NCI-H2107 (cell line): ENCODE measurements at regions not wholly inside any gene's neighbourhood (a gene's known extent, or its start where the extent isn't known, plus 50 kb on each side); places are given as distances from the start of the nearest gene placed in this dataset.

ENCODE experiments used
- DNase-seq: peaks from one replicate; lab custom pipeline; 2025; lab: John Stamatoyannopoulos, UW

GRCh38 chr16:86297391-86297790, 212.9 kb upstream of the FOXF1 start:
- DNase-seq: no peak

DNA sequence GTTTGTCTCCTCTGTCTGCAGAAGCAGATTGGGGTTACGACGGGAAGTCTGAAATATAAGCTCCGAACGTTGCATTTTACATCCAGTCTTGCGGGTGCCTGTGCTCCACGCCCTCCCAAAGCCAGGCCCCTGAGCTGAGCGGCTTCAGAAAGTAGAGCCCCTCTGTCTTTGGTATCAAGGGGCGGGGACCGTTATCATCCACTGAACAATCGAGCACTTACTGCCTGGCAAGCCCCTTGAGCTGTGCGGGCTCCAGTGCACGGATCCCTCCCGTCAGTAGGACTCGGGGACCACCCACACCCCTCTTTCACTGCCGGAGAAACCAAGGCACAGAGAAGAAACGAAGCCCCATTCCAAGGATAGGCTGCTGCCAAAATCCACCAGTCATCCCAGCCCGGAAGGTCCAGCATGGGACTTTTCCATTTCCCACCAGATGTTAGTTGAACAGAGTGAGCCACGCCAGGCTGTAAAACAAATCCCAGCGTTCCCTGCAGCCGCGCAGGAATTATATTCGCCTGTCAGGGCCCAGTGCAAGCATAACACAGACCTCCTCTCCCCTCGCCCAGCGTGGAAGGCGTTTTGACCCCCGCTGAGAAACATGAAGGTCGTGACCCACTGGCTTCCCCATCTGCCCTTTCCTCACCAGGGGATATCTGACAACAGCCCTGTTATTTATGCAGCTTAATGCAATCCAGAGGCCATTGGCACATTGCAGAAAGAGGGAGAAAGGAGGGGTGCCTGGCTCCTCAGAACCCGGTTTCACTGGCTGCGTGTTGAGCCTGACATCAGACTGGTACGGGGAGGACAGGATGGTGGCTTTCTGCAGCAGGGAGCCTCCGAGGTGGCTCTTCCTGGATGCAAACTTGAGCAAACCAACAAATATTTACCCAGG, 212.2 kb upstream of the FOXF1 start:
- DNase-seq: no peak

DNA sequence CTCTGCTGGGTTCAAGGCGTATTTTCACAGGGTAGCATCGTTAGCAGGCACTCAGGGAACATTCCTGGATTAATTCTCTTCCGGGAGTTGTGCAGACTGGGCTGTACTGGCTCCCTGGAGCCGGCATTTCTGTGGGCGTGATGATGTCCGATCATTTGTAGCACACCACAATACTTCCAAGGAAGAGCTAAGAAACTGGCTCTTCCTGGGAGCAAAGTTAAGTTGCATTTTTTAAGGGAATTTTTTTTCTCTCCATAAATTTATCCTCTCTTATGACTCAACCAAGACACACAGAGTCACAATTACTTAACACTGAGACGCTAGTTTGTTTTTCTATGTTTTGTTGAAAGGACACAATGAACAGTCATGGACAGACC, 211.6 kb upstream of the FOXF1 start:
- DNase-seq: no peak

DNA sequence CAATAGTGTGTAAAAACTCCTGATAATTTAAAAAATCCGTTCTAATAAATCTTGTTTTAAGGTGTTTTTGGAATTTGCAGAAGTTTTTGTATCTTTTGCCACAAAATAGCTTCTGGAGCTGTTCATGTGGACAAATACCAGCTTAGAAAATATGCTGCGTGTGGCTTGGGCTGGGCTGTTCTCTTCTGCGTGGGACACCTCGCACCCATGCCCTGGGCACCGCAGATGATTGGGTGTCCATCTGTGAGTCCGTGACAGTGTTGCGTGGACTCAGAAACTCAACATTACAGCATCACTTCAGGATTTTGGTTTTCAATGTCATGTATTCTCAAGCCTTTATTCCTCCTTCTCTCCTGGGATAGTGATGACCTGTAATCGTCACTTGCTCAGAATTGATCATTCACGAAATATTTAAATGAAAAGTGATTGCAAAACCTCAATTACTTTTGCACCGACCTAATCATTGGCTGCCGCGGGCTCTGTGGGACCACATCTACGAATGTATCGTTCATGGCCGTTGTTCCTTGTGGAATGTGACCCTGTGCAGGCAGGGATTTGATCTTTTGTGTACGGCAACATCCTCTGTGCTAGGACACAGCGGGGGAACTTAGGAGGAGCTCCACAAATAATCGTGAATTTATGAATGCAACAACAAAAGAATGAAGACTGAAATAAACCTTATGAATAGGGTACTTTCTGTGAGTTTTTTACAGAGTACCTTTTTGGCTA, 210.3 kb upstream of the FOXF1 start:
- DNase-seq: no peak

DNA sequence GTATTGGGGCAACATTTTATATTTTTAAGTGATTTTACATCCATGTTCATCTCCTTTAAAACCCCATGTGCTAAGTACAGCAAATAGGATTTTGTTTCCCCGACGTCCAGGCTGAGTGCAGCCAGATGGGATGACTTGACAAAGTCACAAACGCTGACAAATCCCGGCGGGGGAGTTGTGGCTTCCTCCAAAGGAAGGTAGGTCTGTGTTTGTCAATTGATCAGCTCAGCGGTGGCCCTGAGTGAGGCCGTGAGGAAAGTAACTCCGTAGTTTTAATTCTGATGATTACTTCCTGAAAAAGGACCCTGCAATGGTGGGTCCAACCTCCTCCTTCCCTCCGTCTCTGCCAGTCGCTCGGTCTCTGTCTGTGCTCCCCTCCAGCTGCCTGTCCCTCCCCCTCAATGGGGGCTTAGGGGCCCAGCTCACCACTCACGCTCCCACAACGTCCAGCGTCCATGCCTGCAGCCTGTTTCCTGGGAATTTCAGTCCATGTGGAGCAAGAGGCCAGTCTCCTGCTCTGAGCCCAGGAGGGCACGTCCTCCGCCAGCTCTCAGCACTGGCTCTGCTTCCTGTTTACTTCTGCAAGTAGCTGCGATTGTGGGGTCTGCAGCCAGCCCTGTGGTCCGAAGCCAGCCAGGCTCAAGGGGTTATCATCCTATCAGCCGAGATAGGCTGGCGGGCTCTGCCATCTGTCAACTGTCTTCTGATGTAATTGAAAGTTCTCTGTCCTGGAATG, 209.4 kb upstream of the FOXF1 start:
- no peak for DNase-seq

DNA sequence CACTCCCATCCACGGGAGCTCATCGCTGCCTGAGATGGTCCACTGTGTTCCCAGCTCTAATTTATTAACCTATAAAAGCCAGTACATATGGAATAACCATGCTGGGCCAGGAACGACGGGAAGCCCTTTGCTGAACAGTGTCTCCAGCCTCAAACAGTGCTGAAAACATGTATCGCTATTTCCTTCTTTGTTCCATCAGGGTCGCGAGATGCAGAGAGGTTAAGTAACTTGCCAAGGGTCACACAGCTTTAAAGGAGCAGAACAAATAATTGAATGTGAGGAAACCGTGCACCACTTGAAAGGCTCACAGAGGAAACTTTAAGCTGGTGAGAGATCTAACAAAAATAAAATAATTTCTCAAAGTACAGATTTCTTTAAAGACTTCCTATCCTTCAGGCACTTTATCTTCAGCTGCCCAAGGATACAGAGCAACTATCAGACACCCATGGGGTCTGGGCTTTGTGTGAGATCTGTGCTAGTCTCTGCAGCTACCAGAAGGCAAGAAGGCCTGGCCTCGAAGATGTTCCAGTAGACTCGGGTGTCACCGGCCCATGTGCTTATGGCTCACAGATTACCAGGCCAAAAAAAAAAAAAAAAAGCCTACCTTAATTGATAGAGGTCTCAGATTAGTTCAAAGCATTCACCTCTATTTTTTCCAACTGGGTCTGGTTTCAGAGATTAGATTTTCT, 207.8 kb upstream of the FOXF1 start:
- no peak for DNase-seq

- no peak for DNase-seq
Observed at GRCh38 chr16:86303787-86304678, 206.3 kb upstream of the FOXF1 start.

DNA sequence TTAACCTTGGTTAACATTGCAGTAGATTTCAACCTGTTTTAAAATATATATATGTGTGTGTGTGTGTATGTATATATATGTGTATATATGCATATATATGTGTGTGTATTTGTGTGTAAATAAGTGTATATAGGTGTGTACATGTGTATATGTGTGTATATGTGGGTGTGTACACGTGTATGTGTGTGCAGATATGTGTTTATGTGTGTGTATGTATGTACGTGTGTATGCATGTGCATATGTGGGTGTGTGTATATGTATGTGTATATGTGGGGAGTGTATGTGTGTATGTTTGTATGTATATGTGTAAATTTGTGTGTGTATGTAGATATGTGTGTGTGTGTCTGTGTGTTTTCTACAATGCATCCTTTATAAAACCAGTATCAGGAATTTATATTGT, 205.5 kb upstream of the FOXF1 start:
- no peak for DNase-seq

DNA sequence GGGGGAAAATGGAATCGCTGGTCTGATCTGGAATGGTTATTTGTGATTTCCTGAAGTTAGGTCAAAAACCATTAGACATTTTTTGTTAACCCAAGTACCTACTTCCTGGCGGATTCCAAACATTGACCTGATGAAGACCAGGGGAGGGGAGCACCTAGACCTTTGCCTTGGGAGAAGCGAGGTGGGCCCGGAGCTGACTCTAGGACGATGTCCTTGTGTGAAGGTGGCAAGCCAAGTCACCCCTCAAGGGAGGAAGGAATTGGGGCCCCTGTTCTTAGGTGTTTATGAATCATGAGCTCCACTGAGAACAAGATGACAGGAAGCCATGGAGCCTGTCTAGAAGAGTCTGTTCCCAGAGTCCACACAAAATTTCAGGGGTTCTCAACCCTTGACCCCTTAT, 204.9 kb upstream of the FOXF1 start:
- DNase-seq: no peak

- DNase-seq: no peak
Observed at GRCh38 chr16:86306011-86306644, 204.2 kb upstream of the FOXF1 start.

- no peak for DNase-seq
Observed at GRCh38 chr16:86306811-86307513, 203.4 kb upstream of the FOXF1 start.

- DNase-seq: no peak
Observed at GRCh38 chr16:86307514-86307903, 202.8 kb upstream of the FOXF1 start.

- no peak for DNase-seq
Observed at GRCh38 chr16:86308514-86308913, 201.8 kb upstream of the FOXF1 start.

DNA sequence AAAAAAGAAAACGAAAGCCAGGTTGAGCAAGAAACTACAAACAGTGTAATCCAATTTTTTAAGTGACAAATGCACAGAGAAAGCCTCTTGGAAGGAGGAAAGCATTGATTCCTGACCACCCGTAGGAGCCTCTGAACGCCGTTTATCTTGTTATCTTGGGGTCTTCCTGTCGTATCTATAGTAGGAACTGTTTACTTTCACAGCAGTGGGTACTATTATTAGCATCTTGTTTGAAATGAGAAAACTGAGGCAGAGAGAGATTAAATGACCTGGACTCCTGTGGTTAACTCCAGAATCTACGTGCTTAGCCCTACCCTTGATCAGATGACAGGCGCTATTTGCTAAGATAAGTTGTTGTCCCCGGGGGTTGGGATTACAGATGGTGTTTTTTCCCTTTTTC, 196.7 kb upstream of the FOXF1 start:
- no peak for DNase-seq

- DNase-seq: no peak
Observed at GRCh38 chr16:86314402-86315025, 195.8 kb upstream of the FOXF1 start.

DNA sequence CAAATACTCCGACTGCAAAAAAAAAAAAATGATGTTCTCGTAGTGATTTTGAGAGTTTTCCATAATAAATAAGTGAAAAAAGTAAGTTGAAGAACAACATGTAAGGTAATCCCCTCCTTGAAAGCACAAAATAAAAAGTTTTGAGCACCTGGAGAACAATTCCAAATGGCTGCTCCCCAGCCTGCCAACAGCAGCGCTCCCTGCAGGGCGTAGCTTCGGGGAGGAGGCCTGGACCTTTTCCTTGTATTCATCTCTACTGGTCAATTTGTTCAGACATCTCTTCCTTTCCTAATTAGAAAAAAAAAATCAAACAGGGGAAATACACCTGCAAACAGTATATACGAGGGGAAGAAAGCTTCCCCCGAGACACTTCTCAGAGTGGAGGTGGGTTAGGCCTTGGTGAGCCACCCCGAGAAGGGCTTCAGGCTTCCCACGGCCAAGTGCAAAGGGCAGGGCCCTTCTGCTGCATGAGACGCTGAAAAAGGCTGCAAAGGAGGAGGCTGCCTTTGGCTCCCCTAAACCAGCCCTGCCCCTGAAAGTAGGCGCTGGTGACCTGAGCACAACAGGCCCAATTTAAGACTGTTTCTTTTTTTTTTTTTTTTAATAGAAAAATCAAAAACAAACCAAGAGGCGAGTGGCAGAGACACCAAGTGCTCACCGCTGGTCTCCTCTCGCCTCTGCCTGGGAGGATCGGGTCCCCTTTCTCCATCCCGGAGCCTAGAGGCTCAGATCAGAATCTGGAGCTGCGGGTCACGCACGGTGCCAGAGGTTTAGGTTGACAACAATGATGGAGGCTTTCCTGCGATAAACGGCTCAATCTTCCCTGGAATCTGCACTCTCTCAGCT, 193.1 kb upstream of the FOXF1 start:
- DNase-seq: no peak

GRCh38 chr16:86317813-86318650, 192.3 kb upstream of the FOXF1 start:
- DNase-seq: no peak
